IgD-negative memory B cell (primary cell): ENCODE measurements at regions not wholly inside any gene's neighbourhood (a gene's known extent, or its start where the extent isn't known, plus 50 kb on each side); places are given as distances from the start of the nearest gene placed in this dataset.

ENCODE experiments used
- H3K27ac Mint-ChIP-seq, 3 donors: one replicate each; pipeline ENCODE4 v1.8.0; 2020 to 2022; ENCODE audit warnings: mild to moderate bottlenecking in 3 of 3, mixed read lengths in 3 of 3, moderate library complexity in 1 of 3
- H3K27me3 Mint-ChIP-seq: one replicate; pipeline ENCODE4 v1.8.0; 2021; ENCODE audit warnings: mixed read lengths
- H3K36me3 Mint-ChIP-seq: one replicate; pipeline ENCODE4 v1.8.0; 2020; ENCODE audit warnings: mild to moderate bottlenecking, mixed read lengths
- H3K4me1 Mint-ChIP-seq, 3 donors: one replicate each; pipeline ENCODE4 v1.8.0; 2020 to 2022; ENCODE audit warnings: mixed read lengths in 3 of 3, mild to moderate bottlenecking in 1 of 3
- H3K4me3 Mint-ChIP-seq, 4 donors: one replicate each; pipeline ENCODE4 v1.8.0; 2020 to 2022; ENCODE audit warnings: mild to moderate bottlenecking in 4 of 4, mixed read lengths in 4 of 4, moderate library complexity in 3 of 4
- H3K9me3 Mint-ChIP-seq, 3 donors: one replicate each; pipeline ENCODE4 v1.8.0; 2020 to 2021; ENCODE audit warnings: mixed read lengths in 3 of 3, mild to moderate bottlenecking in 1 of 3

DNA sequence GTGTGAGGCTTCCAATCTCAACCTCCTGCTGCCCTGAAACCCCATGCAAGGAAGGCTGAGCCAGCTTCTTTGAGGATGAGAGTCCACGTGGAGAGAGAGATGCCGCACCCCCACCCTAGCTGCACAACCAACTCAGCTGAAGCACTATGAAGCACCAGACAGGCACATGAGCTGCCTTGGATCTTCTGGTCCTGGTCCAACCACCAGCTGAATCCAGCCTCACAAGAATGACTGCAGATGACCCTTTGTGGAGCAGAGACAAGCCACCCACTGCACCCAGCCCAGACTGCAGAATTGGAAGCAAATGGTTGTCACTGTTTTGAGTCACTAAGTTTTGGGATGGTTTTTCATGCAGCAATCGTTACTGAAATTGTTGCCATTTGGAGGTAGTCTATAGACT lies 149.6 kb upstream of the SYT13 start:
- Mint-ChIP-seq H3K4me1 (no peaks in the 10 kb centered on the region), H3K27me3 (peaks cover 17% of the 10 kb centered on the region), H3K27ac (no peak overlapping the region), H3K4me3 (no peak overlapping the region), H3K9me3 (peaks cover 2 to 13% (median 13%) of the 10 kb centered on the region in 3 donors), H3K36me3 (no peaks in the 10 kb centered on the region)

DNA sequence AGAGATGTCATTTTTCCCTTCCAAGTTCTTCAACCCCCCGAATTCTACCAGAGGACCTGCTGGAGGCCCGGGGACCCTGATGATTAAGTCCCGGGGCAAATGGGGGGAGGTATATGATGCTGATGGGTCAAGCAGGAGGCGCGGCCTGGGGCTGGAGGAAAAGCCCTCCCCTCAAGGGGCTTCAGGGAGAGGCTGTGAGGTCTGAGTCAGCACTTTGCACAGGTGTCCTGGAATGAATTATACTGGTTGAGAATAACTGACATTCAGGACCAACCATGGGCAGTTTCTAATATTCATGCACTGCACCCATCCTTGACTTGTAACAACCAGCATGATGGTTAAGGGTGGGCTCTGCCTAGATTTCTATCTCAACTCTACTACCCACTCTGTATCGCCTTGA lies 146.8 kb upstream of the SYT13 start:
- Mint-ChIP-seq H3K4me3 (no peak overlapping the region), H3K9me3 (peaks cover 0 to 3% (median 2%) of the 10 kb centered on the region in 3 donors), H3K36me3 (no peaks in the 10 kb centered on the region), H3K27me3 (peaks cover 26% of the 10 kb centered on the region), H3K4me1 (no peaks in the 10 kb centered on the region), H3K27ac (no peak overlapping the region)

DNA sequence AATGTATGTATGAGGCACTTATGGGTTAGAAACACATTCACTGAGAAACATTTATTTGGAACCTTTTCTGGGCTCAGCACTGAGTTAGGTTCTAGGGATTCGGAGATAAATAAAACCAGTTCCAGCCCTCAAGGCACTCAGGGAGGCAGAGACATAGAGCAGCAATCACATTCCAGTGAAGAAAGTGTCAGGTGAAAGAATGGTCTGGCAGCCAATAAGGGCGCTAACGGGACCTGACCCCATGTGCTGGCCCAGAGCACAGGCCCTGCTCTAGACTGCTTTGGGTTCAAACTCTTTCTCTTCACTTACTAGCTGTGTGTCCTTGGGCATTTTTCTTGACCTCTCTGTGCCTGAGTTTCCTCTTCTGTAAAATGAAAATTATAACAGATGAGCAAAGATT lies 146.0 kb upstream of the SYT13 start:
- no peak overlapping the region for H3K4me3 Mint-ChIP-seq
- H3K27me3 Mint-ChIP-seq, result peaks cover 26% of the 10 kb centered on the region
- H3K4me1 Mint-ChIP-seq, result no peaks in the 10 kb centered on the region
- peaks cover 0 to 2% (median 2%) of the 10 kb centered on the region in 3 donors for H3K9me3 Mint-ChIP-seq
- H3K36me3 Mint-ChIP-seq, result no peaks in the 10 kb centered on the region
- no peak overlapping the region for H3K27ac Mint-ChIP-seq

DNA sequence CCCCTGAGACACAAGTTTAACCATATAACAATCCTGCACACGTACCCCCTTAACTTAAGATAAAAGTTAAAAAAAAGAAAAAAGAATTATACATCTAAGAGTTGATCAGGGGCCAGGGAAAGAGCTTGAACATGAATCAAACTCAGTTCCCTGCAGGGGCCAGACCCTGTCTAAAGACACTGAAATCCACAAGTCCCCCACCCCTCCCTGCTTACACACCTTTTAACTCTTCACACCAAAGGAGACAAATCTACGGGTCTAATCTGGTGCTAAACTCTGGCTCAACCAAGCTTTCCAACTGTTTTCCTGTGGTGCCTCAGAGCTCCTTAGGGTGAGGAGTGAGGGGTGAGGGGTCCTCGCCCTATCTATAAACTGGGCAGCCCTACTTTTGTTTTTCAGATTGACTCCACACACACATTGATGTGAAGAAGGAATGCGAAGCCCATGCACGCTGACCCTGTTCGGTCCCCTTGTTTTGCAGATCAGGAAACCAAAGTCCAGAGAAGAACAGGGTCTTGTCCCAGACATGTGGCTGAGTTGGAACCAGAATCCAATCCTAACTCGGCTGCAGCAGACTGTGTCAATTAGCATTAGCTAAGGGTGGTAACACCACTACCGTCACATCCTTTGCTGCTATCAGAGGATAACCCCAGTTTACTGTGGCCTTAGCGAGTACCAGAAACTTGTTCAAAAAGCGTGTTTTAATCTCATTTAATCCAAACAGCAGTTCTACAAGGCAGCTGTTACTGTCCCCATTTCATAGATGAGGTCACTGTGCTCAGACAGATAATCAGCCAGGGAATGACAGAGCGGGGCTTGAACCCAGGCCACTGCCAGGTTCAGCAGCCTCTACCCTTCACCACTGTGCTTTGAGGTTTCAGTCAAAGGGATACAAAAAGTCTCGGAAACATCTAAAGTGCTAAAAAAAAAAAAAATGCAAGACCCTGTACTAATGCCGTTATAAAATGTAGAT lies 145.2 kb upstream of the SYT13 start:
- Mint-ChIP-seq H3K27ac (no peak overlapping the region), H3K36me3 (no peaks in the 10 kb centered on the region), H3K27me3 (peaks cover 31% of the 10 kb centered on the region), H3K9me3 (peaks cover 0 to 2% (median 2%) of the 10 kb centered on the region in 3 donors), H3K4me3 (no peak overlapping the region), H3K4me1 (no peaks in the 10 kb centered on the region)

DNA sequence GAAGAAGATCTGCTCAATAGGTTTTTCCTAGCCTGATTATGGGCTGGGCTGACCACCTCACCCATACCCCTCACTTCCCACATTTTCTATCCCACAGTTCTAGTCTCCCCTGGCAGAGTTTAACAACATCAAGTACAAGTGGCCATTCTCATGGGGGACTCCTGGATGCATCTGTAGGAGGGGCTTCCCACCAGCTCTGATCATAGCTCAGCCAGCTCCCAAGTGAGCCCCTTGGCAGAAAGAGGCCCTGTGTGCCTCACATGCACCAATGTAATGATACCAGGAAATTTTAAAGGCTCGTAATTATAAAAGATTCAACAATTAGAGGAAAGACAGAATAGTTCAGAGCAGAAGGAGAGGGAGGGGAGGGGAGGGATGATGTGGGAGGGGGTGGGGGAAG lies 144.2 kb upstream of the SYT13 start:
- Mint-ChIP-seq H3K36me3 (no peaks in the 10 kb centered on the region), H3K27me3 (peaks cover 27% of the 10 kb centered on the region), H3K27ac (no peak overlapping the region), H3K9me3 (peaks cover 0 to 2% (median 0%) of the 10 kb centered on the region in 3 donors), H3K4me1 (no peaks in the 10 kb centered on the region), H3K4me3 (no peak overlapping the region)

DNA sequence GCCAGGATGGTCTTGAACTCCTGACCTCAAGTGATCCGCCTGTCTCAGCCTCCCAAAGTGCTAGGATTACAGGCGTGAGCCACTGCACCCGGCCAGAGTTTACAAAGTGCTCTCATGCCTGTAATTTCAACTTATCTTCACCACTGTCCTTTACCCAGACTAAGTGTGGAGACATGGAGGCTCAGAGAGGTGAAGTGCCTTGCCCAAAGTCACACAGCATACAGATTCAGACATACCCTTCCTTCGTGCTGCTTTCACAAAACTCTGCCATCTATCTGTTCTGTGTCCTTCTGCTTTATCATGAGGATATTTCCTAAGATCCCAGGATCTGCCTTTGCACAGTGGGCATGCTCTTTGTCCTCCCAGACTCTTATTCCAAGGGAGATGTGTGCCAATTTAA lies 143.6 kb upstream of the SYT13 start:
- no peak overlapping the region for H3K4me3 Mint-ChIP-seq
- H3K4me1 Mint-ChIP-seq, result no peaks in the 10 kb centered on the region
- H3K9me3 Mint-ChIP-seq, result peaks cover 0 to under 1% (median 0%) of the 10 kb centered on the region in 3 donors
- no peak overlapping the region for H3K27ac Mint-ChIP-seq
- H3K36me3 Mint-ChIP-seq, result no peaks in the 10 kb centered on the region
- peaks cover 24% of the 10 kb centered on the region for H3K27me3 Mint-ChIP-seq

DNA sequence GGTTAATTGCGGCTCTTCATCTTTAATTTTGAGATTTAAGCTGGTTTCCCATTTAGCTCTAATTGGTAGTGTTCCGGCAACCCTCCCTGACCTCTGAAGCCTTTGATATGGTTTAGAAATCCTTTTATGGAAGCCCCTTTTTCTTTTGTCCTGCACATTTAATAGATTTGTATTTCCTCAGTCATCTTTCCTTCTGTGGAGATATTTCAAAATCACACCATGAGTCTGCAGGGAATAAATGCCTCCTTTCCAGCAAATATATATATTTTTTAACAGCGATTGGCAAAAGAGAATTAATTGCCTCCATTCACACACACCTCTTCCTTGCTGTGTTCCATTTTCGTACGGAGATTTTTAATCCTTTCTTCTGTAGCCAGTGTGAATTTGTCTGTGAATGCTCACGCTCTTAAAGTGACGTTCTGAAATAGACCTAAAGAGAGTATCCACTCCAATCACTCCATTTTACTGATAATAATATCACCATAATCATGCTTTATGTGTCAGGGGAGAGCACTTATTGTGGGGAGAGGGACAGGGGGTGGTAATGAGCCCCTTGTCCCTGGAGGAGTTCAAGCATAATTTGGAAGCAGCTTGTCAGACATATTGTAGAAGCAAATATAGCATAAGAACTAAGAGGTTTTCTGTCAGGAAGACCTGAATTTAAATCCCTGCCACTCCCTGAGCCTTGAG lies 142.5 kb upstream of the SYT13 start:
- Mint-ChIP-seq H3K9me3 (no peaks in the 10 kb centered on the region), H3K36me3 (peaks cover 1% of the 10 kb centered on the region), H3K4me3 (no peak overlapping the region), H3K27me3 (peaks cover 21% of the 10 kb centered on the region), H3K27ac (no peak overlapping the region), H3K4me1 (no peaks in the 10 kb centered on the region)

DNA sequence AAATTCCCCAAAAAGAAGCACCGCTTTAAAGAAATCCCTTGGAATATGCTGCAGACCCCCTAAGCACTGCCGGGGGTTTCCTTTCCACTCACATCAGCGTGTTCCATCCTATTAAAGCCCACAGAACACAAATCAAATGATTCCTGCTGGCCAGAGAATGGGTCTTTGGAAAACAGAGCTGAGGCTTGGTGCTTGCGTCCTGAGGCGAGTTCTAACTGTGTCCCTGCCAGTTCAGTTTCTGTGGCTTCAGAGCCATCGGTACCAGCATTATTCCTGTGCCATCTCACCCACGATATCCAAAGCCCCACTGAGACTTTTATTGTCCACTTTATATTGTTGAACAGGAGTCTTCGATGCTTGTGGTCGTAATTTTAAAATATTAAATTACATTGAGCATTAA lies 142.0 kb upstream of the SYT13 start:
- Mint-ChIP-seq H3K9me3 (no peaks in the 10 kb centered on the region), H3K4me3 (no peak overlapping the region), H3K4me1 (no peaks in the 10 kb centered on the region), H3K27ac (no peak overlapping the region), H3K27me3 (peaks cover 21% of the 10 kb centered on the region), H3K36me3 (peaks cover 1% of the 10 kb centered on the region)

DNA sequence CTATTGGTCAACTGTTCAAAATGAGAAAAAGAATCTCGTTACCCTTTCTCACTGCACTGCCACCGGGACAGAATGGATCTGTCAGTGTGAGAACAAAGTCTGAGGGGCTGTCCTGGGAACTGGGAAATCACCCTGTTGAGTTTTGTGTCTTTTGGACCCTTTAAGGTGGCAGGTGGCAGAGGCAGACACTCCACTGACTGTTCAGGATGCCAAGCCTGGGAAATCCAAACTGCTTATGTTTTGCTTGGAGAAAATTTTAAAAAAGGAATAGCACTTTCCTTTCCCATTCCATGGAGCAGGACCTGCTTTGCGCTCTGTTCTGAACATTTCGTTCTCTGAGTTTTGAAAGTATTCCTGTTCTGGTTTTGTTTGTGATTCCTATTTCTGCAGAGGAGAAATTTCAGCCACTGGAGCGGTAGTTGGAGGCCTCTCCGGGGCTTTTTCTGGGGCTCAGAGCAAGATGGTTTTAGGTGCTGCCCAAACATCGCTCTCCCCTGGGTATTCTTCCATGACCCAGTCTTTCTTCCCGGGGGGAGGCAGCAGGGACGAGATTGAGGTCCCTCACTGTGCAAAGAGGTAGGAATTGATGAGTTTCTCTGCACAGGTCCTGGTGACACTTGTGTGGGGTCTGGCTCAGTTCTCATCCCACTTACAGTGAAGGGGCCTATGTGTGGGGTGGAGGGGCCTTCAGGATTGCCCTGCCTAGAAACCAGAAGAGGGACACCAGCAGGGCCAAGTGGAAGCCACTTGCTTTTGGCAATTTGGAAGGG lies 138.5 kb upstream of the SYT13 start:
- no peak overlapping the region for H3K27ac Mint-ChIP-seq
- peaks cover 16% of the 10 kb centered on the region for H3K27me3 Mint-ChIP-seq
- H3K4me3 Mint-ChIP-seq, result no peak overlapping the region

DNA sequence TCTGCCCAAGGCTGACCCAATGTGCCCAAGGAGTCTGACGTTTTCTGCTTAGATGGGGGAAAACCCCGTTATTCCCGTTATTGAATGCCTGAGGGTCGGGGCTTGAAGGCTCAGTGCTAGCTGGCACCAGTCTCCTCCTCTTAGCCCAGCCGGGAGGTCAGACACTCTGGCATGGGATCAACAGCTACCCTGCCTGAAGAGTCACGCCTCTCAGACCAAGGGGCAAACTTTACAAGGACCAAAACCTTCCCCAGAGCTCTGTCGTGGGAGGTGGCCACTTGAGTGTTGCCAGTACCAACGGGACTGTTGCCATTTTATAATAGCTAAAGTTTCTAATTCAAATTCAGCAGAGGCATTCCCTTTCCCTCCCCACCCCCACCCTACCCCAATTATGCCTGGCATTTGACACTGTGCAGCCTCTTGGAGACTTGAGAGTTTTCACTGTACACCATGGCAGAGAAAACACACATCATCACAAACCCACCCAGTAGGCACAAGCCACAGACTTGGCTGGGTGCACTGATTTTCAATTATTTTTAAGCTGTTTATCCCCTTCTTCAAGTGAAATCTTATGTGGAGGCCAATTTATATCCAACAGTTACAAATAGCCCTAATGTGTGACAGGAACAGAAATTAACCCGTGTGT lies 137.5 kb upstream of the SYT13 start:
- Mint-ChIP-seq H3K27me3 (peaks cover 11% of the 10 kb centered on the region), H3K4me1 (no peaks in the 10 kb centered on the region), H3K27ac (no peak overlapping the region), H3K4me3 (peak overlapping the region in 1 of 4 donors; percentile 17), H3K9me3 (peaks cover 0 to 3% (median 3%) of the 10 kb centered on the region in 3 donors), H3K36me3 (peaks cover 3% of the 10 kb centered on the region)

More for the DNA sequence above, 138.5 kb upstream of the SYT13 start:
- no peaks in the 10 kb centered on the region for H3K4me1 Mint-ChIP-seq
- H3K9me3 Mint-ChIP-seq, result no peaks in the 10 kb centered on the region
- peaks cover 1% of the 10 kb centered on the region for H3K36me3 Mint-ChIP-seq

DNA sequence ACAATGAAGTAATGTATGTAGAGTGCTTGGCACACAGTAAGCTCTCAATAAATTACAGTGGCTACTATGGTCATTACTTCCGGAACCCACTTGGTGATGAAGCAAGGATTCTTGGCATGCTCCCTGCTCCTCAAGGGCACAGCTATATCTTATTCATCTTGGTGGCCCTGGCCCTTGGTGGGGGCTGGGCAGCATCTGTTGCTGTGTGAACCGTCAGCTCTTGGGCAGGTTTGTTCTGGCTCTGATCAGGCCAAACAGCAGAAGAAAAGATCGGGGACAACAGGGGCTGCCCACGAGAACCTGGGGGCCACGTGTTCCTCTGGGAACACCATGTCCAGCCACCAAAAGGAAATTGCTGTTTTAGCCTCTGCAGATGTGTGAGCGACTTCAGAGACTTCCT lies 136.9 kb upstream of the SYT13 start:
- Mint-ChIP-seq H3K4me3 (no peak overlapping the region), H3K27me3 (peaks cover 11% of the 10 kb centered on the region), H3K27ac (no peak overlapping the region), H3K9me3 (peaks cover 0 to 7% (median 3%) of the 10 kb centered on the region in 3 donors), H3K36me3 (peaks cover 3% of the 10 kb centered on the region), H3K4me1 (no peaks in the 10 kb centered on the region)

DNA sequence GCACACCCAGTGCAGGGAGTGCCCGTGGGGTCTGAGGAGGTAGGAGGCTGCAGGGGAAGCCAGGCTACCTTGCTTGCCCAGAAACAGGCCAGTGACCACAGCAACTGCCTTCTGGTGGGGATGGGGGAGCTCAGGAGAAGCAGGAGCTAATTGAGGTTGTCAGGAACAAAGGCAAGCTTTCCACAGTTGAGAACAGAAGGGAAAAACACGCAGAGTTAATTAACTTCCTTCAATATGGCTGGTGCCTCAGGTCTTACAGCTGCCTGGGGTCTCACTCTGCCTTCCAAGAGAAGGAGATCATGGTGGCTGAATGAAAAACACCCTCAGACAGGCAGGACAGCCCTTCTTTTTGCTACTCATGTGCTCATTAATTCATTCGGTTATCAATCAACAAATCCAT lies 127.9 kb upstream of the SYT13 start:
- H3K27me3 Mint-ChIP-seq, result peaks cover 18% of the 10 kb centered on the region
- H3K4me3 Mint-ChIP-seq, result no peak overlapping the region
- no peaks in the 10 kb centered on the region for H3K4me1 Mint-ChIP-seq
- H3K36me3 Mint-ChIP-seq, result peaks cover 1% of the 10 kb centered on the region
- no peak overlapping the region for H3K27ac Mint-ChIP-seq
- peaks cover 0 to 7% (median 3%) of the 10 kb centered on the region in 3 donors for H3K9me3 Mint-ChIP-seq

DNA sequence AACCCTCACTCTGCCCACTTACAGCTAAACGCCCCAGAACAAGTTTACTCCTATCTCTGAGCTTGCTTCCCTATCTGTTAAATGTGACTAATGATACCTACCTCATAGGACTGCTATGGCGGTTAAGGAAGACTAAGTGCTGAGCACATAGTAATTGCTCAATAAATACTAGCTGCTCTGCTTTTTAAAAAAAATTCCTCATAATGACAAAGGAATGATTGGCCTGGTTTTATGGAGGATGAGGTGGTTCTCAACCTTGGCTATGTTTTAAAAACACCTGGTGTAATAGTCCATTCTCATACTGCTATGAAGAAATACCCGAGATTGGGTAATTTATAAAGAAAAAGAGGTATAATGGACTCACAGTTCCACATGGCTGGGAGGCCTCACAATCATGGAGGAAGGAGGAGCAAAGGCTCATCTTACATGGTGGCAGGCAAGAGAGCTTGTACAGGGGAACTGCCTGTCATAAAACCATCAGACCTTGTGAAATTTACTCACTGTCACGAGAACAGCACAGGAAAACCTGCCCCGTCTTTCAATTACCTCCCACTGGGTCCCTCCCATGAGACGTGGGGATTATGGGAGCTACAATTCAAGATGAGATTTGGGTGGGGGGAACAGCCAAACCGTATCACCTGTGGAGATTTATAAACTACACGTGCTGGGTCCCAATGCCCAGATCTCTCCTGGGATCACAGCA lies 127.2 kb upstream of the SYT13 start:
- Mint-ChIP-seq H3K4me1 (no peaks in the 10 kb centered on the region), H3K9me3 (peaks cover 0 to 2% (median 0%) of the 10 kb centered on the region in 3 donors), H3K27me3 (peaks cover 18% of the 10 kb centered on the region), H3K36me3 (no peaks in the 10 kb centered on the region), H3K4me3 (no peak overlapping the region), H3K27ac (no peak overlapping the region)

DNA sequence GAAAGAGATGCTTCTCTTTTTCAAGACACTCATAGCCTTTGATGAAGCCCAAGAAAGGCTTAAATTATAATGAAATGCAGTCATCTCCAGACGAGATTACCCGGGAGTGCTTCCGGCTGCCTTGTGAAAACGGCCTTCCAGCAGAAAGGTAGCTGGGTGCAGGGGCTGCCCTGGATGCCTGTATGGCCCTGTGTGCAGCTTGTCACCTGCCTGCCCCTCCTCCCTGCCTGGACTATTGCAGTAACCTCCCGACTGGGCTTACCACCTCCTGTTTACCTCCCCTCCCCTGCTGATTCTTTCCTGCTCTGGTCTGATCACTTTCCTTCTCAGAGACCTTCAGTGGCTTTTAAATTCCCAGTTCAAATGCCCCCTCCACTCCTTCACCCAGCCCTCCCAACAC lies 126.4 kb upstream of the SYT13 start:
- Mint-ChIP-seq H3K4me1 (no peaks in the 10 kb centered on the region), H3K4me3 (no peak overlapping the region), H3K27me3 (peaks cover 22% of the 10 kb centered on the region), H3K27ac (no peak overlapping the region), H3K36me3 (no peaks in the 10 kb centered on the region), H3K9me3 (no peaks in the 10 kb centered on the region)
